GM23338 (cell line): ENCODE measurements at regions not wholly inside any gene's neighbourhood (a gene's known extent, or its start where the extent isn't known, plus 50 kb on each side); places are given as distances from the start of the nearest gene placed in this dataset.

Experiments used
- EZH2 ChIP-seq: fragments of 200-600 bp; sonication (generic); IDR thresholded peaks from one replicate; pipeline ENCODE4 v1.8.0; 2017; ENCODE audit warnings: antibody characterized with exemption, mild to moderate bottlenecking, low read depth; ENCODE audit not compliant: unreplicated experiment
- POLR2AphosphoS5 ChIP-seq: IDR thresholded peaks from 2 replicates; pipeline ENCODE4 v1.6.1; 2016; ENCODE audit warnings: antibody characterized with exemption, low read depth
- TF ChIP-seq, protein P1 (sequence below), 2 experiments: fragments of 200-600 bp in 1 of 2; sonication (generic) in 1 of 2; conservative IDR thresholded peaks; 2 replicates each; pipeline versions ENCODE4 v1.5.1 to v1.6.1; 2016 to 2017; ENCODE audit warnings: antibody characterized with exemption in 2 of 2, low read depth in 2 of 2, mild to moderate bottlenecking in 2 of 2, moderate library complexity in 1 of 2

DNA sequence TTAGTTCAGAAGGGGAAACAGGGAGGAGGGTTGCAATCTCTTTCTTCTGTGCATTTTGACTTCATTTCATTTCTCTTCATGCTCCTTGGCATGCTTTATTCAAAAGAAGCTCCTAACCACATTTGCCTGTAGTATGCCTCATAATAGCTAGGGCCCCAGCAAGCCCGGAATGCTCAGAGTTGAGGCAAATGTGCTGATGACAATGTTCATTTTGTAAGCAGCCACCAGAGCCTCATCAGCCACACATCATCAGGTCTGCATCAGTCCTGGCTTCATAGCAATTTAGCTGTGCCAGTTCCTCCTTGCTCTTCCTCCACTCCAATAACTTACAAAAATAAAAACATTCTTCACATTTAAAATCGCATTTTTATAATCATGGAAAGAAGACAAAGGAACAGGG is 65.4 kb upstream of the MMADHC start:
- TF ChIP-seq, protein P1, sequence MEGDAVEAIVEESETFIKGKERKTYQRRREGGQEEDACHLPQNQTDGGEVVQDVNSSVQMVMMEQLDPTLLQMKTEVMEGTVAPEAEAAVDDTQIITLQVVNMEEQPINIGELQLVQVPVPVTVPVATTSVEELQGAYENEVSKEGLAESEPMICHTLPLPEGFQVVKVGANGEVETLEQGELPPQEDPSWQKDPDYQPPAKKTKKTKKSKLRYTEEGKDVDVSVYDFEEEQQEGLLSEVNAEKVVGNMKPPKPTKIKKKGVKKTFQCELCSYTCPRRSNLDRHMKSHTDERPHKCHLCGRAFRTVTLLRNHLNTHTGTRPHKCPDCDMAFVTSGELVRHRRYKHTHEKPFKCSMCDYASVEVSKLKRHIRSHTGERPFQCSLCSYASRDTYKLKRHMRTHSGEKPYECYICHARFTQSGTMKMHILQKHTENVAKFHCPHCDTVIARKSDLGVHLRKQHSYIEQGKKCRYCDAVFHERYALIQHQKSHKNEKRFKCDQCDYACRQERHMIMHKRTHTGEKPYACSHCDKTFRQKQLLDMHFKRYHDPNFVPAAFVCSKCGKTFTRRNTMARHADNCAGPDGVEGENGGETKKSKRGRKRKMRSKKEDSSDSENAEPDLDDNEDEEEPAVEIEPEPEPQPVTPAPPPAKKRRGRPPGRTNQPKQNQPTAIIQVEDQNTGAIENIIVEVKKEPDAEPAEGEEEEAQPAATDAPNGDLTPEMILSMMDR (conservative IDR thresholded peaks at IDR 0.05; ENCODE audit: low read depth in 2 of 2), result no peak
- no peak for TF ChIP-seq POLR2AphosphoS5
- no peak for TF ChIP-seq EZH2
